ENCODE measurements at regions not wholly inside any gene's neighbourhood (a gene's known extent, or its start where the extent isn't known, plus 50 kb on each side); places are given as distances from the start of the nearest gene placed in this dataset.
"Not testable (repeated sequence)": the region's sequence is repeated elsewhere in the genome, so short reads cannot be mapped to it uniquely, and the experiment has no call there.

GRCh38 chr9:41018948-41019347, 109.5 kb downstream of the FOXD4L6 start:
- not testable (repeated sequence) for DNase-seq (ENCODE audit: low read depth in 2 of 2)

DNA sequence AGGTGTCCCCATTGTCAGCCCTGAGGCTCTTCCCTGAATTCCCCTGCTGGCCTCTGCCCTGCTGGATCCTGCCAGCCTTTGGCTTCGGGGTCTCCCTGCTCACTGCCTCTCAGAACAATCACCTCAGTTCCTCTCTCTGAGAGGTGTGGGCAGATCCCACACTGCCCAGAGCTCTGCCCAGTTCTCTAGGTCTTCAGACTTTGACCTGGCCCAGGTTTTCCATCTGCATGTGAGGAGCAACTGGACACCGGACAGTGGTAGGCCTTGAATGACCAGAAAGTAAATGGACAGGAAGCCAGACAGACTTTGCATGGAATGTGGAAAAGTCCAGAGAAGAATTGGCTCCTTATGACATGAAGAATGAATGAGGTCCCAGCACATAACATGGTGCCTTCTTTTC, 111.8 kb downstream of the FOXD4L6 start:
- not testable (repeated sequence) for DNase-seq (ENCODE audit: low read depth in 2 of 2)

DNA sequence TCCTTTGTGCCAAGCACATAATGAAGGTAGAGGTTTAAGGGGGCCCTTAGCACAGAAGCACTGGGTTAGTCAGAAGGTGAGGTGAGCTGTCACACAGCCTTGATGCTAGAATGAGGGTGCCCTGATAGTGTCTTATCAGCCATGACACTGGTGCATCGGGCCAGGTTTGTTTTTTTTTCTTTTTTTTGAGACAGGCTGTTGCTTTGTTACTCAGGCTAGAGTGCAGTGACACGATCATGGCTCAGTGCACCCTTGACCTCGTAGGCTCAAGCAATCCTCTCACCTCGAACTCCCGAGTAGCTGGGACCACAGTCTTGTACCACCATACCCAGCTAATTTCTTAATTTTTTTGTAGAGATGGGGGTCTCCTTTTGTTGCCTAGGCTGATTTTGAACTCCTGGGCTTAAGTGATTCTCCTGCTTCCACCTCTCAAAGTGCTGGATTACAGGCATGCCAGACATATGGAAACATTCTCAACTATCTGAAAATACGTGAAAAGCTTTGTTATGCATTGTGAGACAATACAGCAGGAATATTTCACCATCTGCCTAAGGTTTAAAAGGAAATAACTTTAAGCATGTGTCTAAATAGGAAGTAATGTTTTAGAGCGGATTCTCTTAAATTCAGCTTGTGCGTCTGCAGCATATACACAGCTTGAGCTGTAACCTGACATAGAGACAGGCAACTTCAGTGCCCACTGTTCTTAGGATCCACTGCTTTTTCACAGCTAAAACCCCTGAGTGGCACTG, 128.4 kb downstream of the FOXD4L6 start:
- not testable (repeated sequence) for DNase-seq (ENCODE audit: low read depth in 2 of 2)

DNA sequence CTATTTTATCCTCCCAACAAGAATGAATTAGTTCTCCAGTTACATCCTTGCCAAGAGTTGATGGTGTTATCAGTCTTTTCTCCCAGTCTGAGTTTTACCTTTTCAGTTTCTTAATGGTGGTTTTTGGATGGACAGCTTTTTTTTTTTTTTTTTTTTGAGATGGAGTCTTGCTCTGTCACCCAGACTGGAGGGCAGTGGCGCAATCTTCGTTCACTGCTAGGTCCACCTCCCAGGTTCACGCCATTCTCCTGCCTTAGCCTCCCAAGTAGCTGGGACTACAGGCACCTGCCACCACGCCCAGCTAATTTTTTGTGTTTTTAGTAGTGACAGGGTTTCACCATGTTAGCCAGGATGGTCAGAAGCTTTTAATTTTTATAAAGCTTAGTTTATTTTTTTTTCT, 133.0 kb downstream of the FOXD4L6 start:
- not testable (repeated sequence) for DNase-seq (ENCODE audit: low read depth in 2 of 2)

- DNase-seq (ENCODE audit: low read depth in 2 of 2) = not testable (repeated sequence)
Measured at GRCh38 chr9:40993842-40994241, 134.6 kb downstream of the FOXD4L6 start.

DNA sequence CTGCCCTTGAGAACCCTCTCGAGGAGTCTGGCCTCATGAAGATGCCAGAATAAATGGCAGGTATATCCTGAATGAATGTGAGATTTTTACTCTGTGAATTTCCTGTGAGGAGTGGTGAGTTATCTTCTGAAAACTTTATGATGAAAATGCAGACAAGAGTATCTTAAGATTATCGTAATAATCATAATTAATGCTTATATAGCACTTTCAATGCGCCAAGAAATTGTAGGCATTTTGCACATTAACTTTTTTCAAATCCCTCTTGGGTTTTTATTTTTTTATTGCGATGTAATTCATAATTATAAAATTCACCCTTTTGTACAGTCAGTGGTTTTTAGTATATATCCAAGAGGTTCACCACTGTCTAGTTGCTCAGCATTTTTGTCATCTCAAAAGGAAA, 135.1 kb downstream of the FOXD4L6 start:
- DNase-seq (ENCODE audit: low read depth in 2 of 2) = not testable (repeated sequence)

- DNase-seq (ENCODE audit: low read depth in 2 of 2) = peak in 1 of 2 donors; percentile 23
Measured at GRCh38 chr9:40992472-40992821, 136.0 kb downstream of the FOXD4L6 start.

GRCh38 chr9:40991741-40992471, 136.6 kb downstream of the FOXD4L6 start:
- DNase-seq (ENCODE audit: low read depth in 2 of 2) = peak; percentile 97

GRCh38 chr9:40991100-40991740, 137.3 kb downstream of the FOXD4L6 start:
- DNase-seq (ENCODE audit: low read depth in 2 of 2) = not testable (repeated sequence)

DNA sequence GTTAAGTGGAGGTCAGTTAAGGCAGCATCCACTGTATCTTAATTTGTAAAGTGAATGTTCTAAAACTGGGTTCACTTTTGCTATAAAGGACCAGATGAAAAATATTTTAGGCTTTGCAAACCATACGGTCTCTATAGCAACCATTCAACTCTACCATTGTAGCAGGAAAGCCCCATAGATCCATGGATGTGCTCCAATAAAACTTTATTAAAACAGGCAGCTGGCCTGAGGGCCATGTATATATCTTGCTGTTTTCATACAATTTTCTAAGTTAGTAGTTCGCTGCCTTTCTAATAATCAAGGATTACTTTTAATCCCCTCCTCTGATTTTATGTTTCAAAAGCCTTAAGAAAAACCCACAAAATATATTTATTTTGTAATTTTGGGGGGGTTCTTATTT, 142.1 kb downstream of the FOXD4L6 start:
- DNase-seq (ENCODE audit: low read depth in 2 of 2) = not testable (repeated sequence)

GRCh38 chr9:40975351-40975750, 153.1 kb downstream of the FOXD4L6 start:
- not testable (repeated sequence) for DNase-seq (ENCODE audit: low read depth in 2 of 2)

DNA sequence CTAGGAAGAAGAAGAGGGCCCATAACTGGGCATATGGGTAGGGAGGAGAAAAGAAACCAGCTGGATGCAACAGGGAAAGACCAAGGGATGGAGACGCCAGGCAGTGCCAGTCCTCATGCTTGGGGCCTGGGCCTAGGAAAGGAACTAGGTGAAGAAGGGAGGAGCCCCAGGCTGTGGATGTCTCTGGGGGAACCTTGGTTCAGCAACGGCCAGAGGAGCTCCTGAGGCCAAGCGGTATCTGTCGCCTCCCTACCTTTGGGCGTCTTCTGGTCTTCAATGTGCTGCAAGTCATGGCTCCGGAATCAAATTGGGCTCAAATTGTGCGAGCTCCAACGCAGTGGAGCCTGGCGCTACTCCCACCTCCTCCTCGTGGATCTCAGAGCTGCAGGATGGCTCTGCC, 153.6 kb downstream of the FOXD4L6 start:
- DNase-seq (ENCODE audit: low read depth in 2 of 2) = not testable (repeated sequence)

DNA sequence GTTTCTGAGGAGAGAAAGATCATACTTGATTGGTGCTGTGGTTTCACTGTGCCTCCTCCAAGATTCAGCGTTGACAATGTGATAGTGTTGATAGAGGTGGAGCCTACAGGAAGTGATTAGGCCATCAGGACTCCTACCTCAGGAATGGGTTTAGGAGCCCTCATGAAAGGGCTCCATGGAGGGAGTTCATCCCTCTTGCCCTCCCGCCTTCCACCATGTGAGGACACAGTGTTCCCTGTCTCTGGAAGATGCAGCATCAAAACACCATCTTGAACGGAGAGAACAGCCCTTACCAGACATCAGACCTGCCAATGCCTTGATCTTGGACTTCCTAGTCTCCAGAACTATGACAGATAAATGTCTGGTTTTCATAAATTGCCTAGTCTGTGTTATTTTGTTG, 156.7 kb downstream of the FOXD4L6 start:
- not testable (repeated sequence) for DNase-seq (ENCODE audit: low read depth in 2 of 2)

DNA sequence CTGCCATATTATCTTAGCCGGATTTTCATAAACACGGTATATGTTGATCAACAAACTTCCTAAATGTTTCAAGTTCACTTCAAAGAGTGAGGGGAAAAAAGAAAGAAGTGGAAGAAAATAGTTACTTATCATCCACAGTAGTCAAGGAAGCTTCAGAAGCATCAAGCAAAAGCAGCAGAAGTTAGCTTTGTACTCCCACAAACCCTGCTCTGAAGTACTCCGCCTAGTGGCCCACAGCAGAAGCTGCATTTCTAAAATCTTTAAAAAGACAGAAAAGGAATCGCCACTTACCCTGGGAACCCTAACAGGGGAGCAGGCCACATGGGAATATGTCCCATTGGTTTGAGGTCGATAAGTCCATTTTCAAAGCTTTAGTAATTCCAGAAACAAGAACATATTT, 158.1 kb downstream of the FOXD4L6 start:
- DNase-seq (ENCODE audit: low read depth in 2 of 2) = not testable (repeated sequence)

- DNase-seq (ENCODE audit: low read depth in 2 of 2) = not testable (repeated sequence)
Measured at GRCh38 chr9:40962461-40962860, 166.0 kb downstream of the FOXD4L6 start.

- DNase-seq (ENCODE audit: low read depth in 2 of 2) = not testable (repeated sequence)
Measured at GRCh38 chr9:40951876-40952494, 176.5 kb downstream of the FOXD4L6 start.

- DNase-seq (ENCODE audit: low read depth in 2 of 2) = not testable (repeated sequence)
Measured at GRCh38 chr9:40946228-40946627, 182.3 kb downstream of the FOXD4L6 start.

DNA sequence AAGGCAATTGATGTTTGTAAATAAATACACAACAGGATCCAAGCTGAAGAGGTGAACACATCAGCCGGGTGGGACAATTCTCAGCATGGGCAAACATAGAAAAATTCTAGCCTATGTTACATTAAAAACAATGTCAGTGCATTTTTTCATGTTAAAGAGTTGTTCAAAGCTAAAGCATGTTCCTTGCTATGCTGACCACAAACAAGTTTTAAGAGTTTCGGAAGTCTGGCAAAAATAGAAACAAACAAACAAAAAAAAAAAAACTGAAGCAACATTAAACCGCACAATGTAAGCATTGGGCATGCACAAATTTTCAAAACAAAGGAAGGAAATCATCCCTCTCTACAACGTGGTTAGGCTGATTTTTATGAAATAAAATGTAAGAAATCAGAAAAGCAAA, 185.8 kb downstream of the FOXD4L6 start:
- not testable (repeated sequence) for DNase-seq (ENCODE audit: low read depth in 2 of 2)

DNA sequence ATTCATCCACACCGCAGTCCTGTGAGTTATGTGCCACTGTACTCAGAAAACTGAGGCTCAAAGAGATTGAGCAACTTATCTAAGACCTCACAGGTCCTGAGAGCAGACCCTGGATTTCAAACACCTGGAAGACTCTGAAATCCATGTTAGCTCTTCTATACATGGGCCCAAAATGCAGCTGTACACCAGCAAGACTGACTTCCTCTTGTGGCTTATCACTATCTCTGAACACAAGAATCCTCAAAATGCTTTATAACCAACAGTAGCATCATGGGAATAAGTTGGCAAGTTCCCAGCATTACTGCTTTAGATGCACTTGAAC, 188.6 kb downstream of the FOXD4L6 start:
- DNase-seq (ENCODE audit: low read depth in 2 of 2) = not testable (repeated sequence)

- not testable (repeated sequence) for DNase-seq (ENCODE audit: low read depth in 2 of 2)
Measured at GRCh38 chr9:40939201-40939887, 189.1 kb downstream of the FOXD4L6 start.

DNA sequence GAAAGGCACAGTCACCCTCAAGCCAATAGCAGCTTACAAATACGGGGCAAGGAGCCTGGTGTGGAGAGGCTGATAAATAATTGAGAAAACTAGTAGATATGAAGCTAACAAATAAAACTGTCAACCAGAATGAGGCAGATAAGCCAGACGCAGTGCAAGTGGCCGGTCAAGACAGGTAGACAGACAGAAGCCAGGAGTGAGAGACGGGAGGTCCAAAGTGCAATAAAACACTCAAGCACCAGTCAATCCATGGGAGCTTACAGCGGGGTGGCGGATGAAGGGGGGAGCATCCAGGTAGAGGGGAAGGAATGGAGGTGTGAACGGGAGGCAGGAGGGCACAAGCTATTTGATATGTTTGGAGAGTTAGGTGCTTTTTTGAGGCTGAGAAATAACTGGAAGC, 193.1 kb downstream of the FOXD4L6 start:
- no peak for DNase-seq (ENCODE audit: low read depth in 2 of 2)

DNA sequence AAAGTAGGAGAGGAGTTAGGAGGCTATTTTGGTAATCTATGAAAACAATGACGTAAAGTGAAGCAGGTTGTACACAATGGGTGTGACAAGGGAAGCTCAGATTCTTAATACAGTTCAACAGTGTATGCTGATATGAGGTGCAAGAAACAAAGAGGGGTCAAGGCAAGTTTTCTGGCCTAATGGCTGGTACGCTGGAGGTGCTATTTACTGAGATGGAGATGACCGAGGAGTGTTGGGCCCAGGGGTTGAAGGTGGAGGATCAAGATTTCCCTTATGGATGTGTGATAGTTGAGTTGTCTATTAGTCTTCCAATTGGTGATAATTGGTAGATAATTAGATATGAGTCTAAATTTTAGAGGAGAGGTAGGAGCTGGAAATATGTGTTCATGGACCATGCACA, 194.0 kb downstream of the FOXD4L6 start:
- DNase-seq (ENCODE audit: low read depth in 2 of 2) = not testable (repeated sequence)

Measured in activated CD8-positive, alpha-beta memory T cell treated with anti-CD3 and anti-CD28 coated beads for 4 hours (primary cell).